HG02610 (cell line): ENCODE measurements at regions not wholly inside any gene's neighbourhood (a gene's known extent, or its start where the extent isn't known, plus 50 kb on each side); places are given as distances from the start of the nearest gene placed in this dataset.

Experiments used
- ATAC-seq: cut with Tn5 transposase; IDR thresholded peaks from one replicate; pipeline ENCODE4 v1.9.1; 2021; ENCODE audit warnings: mild to moderate bottlenecking, moderate library complexity; ENCODE audit not compliant: unreplicated experiment

DNA sequence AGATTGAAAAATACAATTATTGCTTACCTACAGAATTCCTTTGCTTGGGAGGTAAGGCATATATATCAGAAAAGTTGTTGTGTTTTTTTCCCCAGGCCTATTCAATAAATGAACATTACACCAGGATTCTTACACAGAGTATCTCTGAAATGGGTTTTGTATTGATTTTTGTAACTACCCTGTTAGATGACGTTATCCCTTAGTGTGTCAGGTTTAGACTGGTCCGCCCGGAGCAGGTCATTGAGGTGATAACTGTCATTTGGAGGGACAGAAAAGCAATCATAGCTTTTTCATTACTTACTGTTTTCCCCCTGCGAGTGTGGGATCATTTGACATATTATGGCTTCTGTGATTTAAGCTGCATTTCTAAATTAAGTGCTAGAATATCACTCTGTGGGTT is 715.2 kb upstream of the ADAMTS16 start:
- no peak for ATAC-seq

- ATAC-seq, result no peak
Observed at GRCh38 chr5:4440536-4440935, 699.6 kb upstream of the ADAMTS16 start.

DNA sequence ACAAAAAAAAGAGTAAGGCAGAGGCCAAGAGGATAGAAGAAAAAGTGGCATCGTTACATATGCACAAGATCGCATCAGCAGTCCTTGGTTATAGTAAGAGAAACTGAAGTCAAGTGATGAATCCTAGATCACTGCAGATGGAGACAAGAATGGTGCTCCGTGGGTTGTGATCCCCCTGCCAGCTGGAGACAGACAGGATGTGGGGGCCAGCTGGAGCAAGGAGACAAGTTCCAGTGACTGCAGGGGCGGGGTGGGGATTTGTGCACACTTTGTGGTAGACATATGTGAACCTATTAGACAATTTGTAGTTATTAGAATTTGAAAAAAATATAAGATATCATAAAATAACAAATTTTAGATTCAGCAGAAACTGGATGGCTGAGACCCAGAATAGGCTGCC is 697.9 kb upstream of the ADAMTS16 start:
- ATAC-seq, result no peak

- ATAC-seq, result no peak
Observed at GRCh38 chr5:4447657-4448056, 692.5 kb upstream of the ADAMTS16 start.

DNA sequence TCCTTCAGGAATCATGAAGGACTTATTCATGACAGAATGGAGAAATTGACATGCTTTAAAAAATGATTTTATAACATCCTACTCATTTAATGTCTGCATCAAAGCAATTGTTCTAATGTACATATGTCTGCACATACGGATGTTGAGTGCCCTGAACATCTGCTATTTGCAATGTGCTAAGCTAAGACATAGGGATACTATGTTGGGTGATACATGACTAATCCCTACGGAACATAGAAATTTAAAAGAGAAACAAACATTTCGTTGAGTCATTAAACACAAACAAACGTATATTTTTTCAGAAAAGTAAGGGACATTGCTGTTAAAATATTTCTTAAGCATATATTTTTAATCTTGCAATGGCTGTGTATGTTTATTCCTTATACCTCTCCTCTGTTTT is 686.5 kb upstream of the ADAMTS16 start:
- ATAC-seq, result no peak

DNA sequence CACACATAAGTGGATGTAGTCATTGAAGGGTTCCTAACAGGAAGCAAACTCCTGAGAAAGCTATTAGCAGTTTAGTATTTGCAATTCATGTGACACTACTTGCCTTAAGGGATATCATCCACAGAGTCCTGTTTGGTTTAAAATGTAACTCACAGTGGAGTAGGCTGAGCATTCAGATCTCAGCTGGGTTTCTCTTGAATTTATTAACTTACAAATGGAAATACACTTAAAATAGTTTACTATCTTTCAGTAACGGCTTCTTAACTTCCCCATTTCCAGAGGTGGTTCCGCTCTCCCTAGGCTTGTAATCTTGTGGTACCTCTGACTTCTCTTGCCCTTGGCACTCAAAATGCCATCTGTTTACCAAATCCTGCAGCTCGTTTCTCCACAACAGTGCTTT is 660.7 kb upstream of the ADAMTS16 start:
- no peak for ATAC-seq

GRCh38 chr5:4480528-4481349 is 659.4 kb upstream of the ADAMTS16 start:
- ATAC-seq, result no peak

- ATAC-seq, result no peak
Observed at GRCh38 chr5:4487581-4487980, 652.5 kb upstream of the ADAMTS16 start.

GRCh38 chr5:4511996-4512656 is 628.0 kb upstream of the ADAMTS16 start:
- ATAC-seq, result no peak

GRCh38 chr5:4513381-4513780 is 626.7 kb upstream of the ADAMTS16 start:
- no peak for ATAC-seq

DNA sequence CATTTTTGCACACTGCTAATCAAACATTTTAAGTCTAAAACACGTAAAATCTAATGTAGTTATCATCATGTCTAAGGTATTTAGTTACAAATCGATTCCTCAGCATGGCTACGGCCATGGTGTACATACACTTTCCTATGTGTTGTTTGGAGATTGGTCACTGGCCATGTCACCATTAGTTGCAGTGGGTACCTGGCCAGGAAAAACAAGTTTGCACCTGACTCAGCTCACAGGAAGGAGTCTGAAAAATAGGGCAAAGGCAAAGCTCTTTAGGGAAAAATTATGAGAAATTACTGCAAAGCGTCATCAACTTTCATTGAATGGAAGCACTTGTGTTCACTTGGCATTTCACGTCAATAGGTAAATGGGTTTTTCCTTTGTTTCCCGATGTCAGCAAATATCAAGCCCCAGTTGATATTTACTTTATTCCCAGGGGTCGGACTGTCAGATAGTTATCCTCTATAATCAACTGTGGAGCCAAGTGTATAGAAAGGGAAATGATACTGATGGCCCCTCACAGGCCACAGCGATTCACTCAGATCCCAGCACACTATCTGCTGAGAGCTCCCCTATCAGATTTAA is 626.0 kb upstream of the ADAMTS16 start:
- ATAC-seq, result no peak

GRCh38 chr5:4518903-4519672 is 621.0 kb upstream of the ADAMTS16 start:
- no peak for ATAC-seq

DNA sequence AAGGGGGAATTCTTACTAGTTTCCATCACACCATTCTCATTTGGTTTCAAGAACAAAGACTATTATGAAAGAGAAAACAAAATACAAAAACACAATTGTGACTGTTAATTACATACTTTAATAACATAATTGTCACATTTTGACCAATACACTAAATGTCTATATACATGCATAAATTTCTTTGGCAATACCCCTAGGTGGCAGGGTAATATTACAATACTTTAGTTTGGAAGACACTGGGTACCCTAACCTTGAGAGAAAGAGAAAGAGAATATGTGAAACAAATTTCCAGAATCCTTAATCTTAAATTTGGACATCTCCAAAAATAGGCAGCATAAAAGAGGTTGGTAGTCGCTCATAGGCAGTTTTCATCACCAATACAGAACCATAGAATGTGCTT is 619.6 kb upstream of the ADAMTS16 start:
- ATAC-seq, result no peak

DNA sequence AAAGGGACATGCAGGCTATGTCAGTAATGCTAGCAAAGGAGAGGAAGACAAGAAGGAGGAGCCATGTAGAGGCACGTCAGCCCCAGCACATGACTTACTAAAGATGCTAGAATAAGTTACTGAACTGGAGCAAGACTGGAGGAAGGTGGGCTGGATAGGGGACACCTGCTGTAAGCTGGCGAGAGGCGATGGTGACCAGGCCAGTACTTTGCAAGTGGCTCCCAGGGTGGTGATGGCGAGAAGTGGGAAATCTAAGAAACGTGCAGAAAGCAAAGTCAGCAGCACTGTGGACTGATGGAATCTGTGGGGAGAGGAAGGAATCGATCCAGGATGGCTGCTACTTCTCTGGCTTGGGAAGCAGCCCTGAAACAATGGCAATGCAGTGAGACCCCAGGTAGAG is 617.1 kb upstream of the ADAMTS16 start:
- ATAC-seq, result no peak

DNA sequence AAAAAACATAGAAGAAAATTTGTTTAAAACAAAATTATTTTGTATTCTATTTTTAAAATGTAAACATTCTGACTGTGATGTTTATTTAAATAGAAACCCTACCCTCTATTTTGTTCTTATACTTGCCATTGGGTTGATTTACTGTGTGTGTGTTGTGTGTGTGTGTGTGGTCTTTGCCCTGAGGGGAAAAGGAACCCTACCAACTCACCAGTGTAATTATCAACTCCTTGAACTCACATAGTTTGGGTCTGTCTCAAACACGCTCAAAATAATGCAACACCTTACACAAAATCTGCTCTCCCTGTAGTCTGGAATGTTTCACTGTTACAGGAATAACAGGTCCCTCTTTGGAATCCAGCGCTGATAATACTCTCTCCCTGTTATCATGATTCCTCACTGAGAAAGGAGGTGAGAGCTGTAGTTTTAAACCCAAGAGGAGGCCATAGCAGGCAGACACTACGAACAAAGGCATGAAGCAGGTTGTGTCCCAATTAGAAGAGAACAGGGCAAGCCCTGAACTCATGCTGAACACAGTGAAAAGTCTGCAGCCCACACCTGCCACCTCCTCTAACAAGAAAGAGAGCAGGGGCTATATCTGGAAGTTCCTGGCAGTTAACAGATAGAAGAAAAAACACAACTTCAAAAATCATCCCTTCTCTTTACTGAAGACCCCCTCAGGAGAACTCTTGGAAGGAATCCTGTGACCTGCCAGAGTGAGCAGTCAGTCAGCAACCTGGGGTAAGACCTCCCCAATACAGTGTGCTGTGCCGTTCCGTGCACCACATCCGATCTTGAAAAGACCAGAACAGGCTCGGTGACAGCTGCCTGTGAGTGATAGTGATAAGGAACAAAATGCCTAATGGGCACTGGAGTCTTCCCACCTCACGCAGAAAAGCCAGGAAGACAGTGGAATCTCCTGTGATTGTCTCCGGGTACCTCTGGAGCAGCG is 608.1 kb upstream of the ADAMTS16 start:
- ATAC-seq, result no peak

- no peak for ATAC-seq
Observed at GRCh38 chr5:4532705-4533080, 607.4 kb upstream of the ADAMTS16 start.

DNA sequence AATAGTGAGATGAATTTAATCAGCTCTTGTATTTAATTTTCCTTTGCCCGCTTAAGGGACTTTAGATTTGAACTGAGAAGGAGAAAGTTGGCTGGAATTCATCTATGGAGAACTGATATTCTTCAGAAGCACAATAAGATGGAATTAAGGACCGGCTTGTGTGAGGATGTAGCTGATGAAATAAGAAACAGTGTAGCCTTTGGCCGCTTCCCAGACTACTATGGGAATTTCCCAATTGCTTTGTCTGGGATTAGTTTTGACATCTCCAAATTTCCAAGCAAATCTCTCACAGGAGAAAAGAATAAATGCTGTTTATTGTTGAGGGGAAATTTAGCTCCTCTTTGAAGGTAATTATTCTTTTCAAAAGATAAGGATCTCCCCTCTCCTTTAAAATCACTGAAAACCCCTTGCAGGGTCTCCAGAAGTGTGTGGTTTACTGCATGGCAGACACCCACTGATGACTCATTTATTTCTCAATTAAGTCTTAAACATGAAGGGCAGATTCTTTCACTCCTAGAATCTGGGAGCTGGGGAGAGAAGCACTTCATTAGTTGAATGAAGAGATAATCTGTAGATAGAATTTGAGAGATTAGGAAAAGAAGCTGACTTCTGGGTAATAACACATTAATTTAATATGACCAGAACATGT is 606.5 kb upstream of the ADAMTS16 start:
- ATAC-seq, result no peak

- no peak for ATAC-seq
Observed at GRCh38 chr5:4537489-4537888, 602.6 kb upstream of the ADAMTS16 start.

GRCh38 chr5:4540375-4541173 is 599.6 kb upstream of the ADAMTS16 start:
- no peak for ATAC-seq
